NT2/D1 (cell line): ENCODE measurements at regions not wholly inside any gene's neighbourhood (a gene's known extent, or its start where the extent isn't known, plus 50 kb on each side); places are given as distances from the start of the nearest gene placed in this dataset.

Experiments
- DNase-seq: peaks from one replicate; pipeline ENCODE4 v3.0.0-alpha.2; 2011; ENCODE audit warnings: low read depth, low spot score
- H3K27me3 ChIP-seq: 2 replicates; pipeline ENCODE4 v1.6.0; 2011; ENCODE audit warnings: mild to moderate bottlenecking; ENCODE audit not compliant: insufficient read length, insufficient read depth
- H3K36me3 ChIP-seq: 2 replicates; pipeline ENCODE4 v1.6.1; 2011; ENCODE audit warnings: mild to moderate bottlenecking, low read length, mixed read lengths; ENCODE audit not compliant: insufficient read depth, insufficient read length
- H3K4me1 ChIP-seq: 2 replicates; pipeline ENCODE4 v1.5.1; 2011; ENCODE audit not compliant: insufficient read depth, insufficient read length
- H3K4me3 ChIP-seq: 2 replicates; pipeline ENCODE4 v1.5.1; 2011; ENCODE audit warnings: low read depth; ENCODE audit not compliant: insufficient read length
- H3K9ac ChIP-seq: 2 replicates; pipeline ENCODE4 v1.6.0; 2011; ENCODE audit warnings: low read depth; ENCODE audit not compliant: insufficient read length
- H3K9me3 ChIP-seq: 2 replicates; pipeline ENCODE4 v1.5.1; 2011; ENCODE audit warnings: mild to moderate bottlenecking, low read length; ENCODE audit not compliant: insufficient read depth
- SUZ12 ChIP-seq: IDR thresholded peaks from 2 replicates; pipeline ENCODE4 v1.6.1; 2011; ENCODE audit not compliant: insufficient read length, insufficient read depth; ENCODE audit errors: extremely low read depth
- YY1 ChIP-seq: IDR thresholded peaks from 2 replicates; pipeline ENCODE4 v1.6.1; 2011; ENCODE audit not compliant: insufficient read length, insufficient read depth
- ZNF274 ChIP-seq: IDR thresholded peaks from 2 replicates; pipeline ENCODE4 v1.6.1; 2011; ENCODE audit warnings: mild to moderate bottlenecking, low read depth, low read length

- TF ChIP-seq SUZ12 (no peak), YY1 (no peak), ZNF274 (no peak)
- H3K36me3 ChIP-seq = no peaks in the 10 kb centered on the region
- no peak for DNase-seq
- H3K4me1 ChIP-seq = peaks cover 19% of the 10 kb centered on the region
- H3K9ac ChIP-seq = no peak overlapping the region
- H3K27me3 ChIP-seq = peaks cover 3% of the 10 kb centered on the region
- no peaks in the 10 kb centered on the region for H3K9me3 ChIP-seq
- H3K4me3 ChIP-seq = no peak overlapping the region
These were observed 137.6 kb downstream of the MRPL14 start for GRCh38 chr6:43989581-43990146.

DNA sequence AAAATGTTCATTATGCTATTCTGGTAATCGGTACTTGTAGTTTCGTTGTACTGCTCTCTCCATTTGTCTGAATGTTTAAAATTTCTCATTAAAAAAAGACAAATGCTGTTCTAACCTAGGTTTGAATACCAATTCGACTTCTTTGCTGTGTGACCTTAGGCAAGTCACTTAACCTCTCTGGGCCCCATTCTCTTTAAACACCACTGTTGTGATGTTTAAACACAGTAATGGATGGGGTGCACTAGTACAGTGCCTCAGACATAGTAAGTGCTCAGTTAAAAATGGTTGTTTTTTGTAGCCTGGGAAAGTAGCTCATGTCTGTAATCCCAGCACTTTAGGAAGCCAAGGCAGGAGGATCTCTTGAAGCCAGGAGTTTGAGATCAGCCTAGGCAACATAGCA is 138.5 kb downstream of the MRPL14 start:
- no peak for TF ChIP-seq ZNF274
- no peak for TF ChIP-seq SUZ12
- TF ChIP-seq YY1 = no peak
- no peak overlapping the region for H3K4me3 ChIP-seq
- H3K9me3 ChIP-seq = no peaks in the 10 kb centered on the region
- peaks cover 3% of the 10 kb centered on the region for H3K27me3 ChIP-seq
- H3K9ac ChIP-seq = no peak overlapping the region
- H3K4me1 ChIP-seq = peaks cover 11% of the 10 kb centered on the region
- DNase-seq = no peak
- no peaks in the 10 kb centered on the region for H3K36me3 ChIP-seq

- H3K4me1 ChIP-seq = peaks cover 10% of the 10 kb centered on the region
These were observed 139.3 kb downstream of the MRPL14 start for GRCh38 chr6:43987838-43988439.

GRCh38 chr6:43986177-43986825 is 141.0 kb downstream of the MRPL14 start:
- Histone ChIP-seq H3K9me3 (no peaks in the 10 kb centered on the region), H3K36me3 (no peaks in the 10 kb centered on the region), H3K4me3 (no peak overlapping the region), H3K9ac (no peak overlapping the region), H3K4me1 (peaks cover 10% of the 10 kb centered on the region), H3K27me3 (peaks cover 3% of the 10 kb centered on the region)
- TF ChIP-seq YY1 (no peak), SUZ12 (no peak), ZNF274 (no peak)
- no peak for DNase-seq

More at GRCh38 chr6:43987838-43988439, 139.3 kb downstream of the MRPL14 start:
- no peaks in the 10 kb centered on the region for H3K9me3 ChIP-seq
- peaks cover 3% of the 10 kb centered on the region for H3K27me3 ChIP-seq
- H3K9ac ChIP-seq = no peak overlapping the region
- H3K36me3 ChIP-seq = no peaks in the 10 kb centered on the region
- TF ChIP-seq SUZ12 (no peak), YY1 (no peak), ZNF274 (no peak)
- no peak for DNase-seq
- H3K4me3 ChIP-seq = no peak overlapping the region

- DNase-seq = no peak
- Histone ChIP-seq H3K4me1 (peaks cover 10% of the 10 kb centered on the region), H3K4me3 (no peak overlapping the region), H3K36me3 (no peaks in the 10 kb centered on the region), H3K27me3 (peaks cover 3% of the 10 kb centered on the region), H3K9ac (no peak overlapping the region), H3K9me3 (no peaks in the 10 kb centered on the region)
- TF ChIP-seq YY1 (no peak), SUZ12 (no peak), ZNF274 (no peak)
These were observed 141.9 kb downstream of the MRPL14 start for GRCh38 chr6:43985329-43985728.

GRCh38 chr6:43984442-43985321 is 142.6 kb downstream of the MRPL14 start:
- TF ChIP-seq ZNF274 (no peak), YY1 (no peak), SUZ12 (no peak)
- no peak for DNase-seq

More at GRCh38 chr6:43984442-43985321, 142.6 kb downstream of the MRPL14 start:
- Histone ChIP-seq H3K27me3 (peaks cover 3% of the 10 kb centered on the region), H3K9ac (no peak overlapping the region), H3K4me1 (peaks cover 9% of the 10 kb centered on the region), H3K36me3 (no peaks in the 10 kb centered on the region), H3K9me3 (no peaks in the 10 kb centered on the region), H3K4me3 (no peak overlapping the region)
